ENCODE measurements at regions not wholly inside any gene's neighbourhood (a gene's known extent, or its start where the extent isn't known, plus 50 kb on each side); places are given as distances from the start of the nearest gene placed in this dataset.

DNA sequence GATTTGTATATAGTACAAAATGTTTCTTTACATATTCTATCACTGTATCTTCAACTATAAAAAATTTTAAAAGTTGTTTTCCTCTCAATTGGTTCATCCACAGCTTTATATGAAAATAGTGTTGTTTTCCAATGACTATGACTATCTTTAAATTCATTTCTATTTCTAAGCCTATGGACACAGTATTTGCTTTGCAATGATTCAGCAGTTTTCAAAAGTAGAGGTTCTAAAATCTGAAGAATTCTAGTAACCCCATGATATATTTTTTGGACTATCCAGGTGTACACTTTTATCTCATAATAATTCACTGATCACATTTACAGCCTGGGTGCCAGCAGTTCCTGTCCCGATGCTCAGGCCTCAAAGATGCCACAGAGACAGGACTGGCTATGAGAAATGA is 118.4 kb upstream of the PTPRR start:
- no peak for TF ChIP-seq YY1 (IDR thresholded peaks at IDR 0.05; ENCODE audit: low read depth)
- TF ChIP-seq FOXM1 (IDR thresholded peaks at IDR 0.05; ENCODE audit: borderline replicate concordance, low read depth) = no peak
- TF ChIP-seq, protein P1, sequence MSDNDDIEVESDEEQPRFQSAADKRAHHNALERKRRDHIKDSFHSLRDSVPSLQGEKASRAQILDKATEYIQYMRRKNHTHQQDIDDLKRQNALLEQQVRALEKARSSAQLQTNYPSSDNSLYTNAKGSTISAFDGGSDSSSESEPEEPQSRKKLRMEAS (IDR thresholded peaks at IDR 0.05) = no peak
- no peak for TF ChIP-seq TEAD4 (IDR thresholded peaks at IDR 0.05)
- no peak for TF ChIP-seq REST (IDR thresholded peaks at IDR 0.05; ENCODE audit: low read depth)
- no peak for TF ChIP-seq USF1 (IDR thresholded peaks at IDR 0.05)
- TF ChIP-seq RAD21 (IDR thresholded peaks at IDR 0.05; ENCODE audit: low read depth) = no peak
- TF ChIP-seq CREB1 (IDR thresholded peaks at IDR 0.05; ENCODE audit: low read depth) = no peak
- no peak for TF ChIP-seq EGR1 (IDR thresholded peaks at IDR 0.05)
- TF ChIP-seq NFIC (IDR thresholded peaks at IDR 0.05) = no peak
- TF ChIP-seq TAF1 (IDR thresholded peaks at IDR 0.05; ENCODE audit: low read depth) = no peak
- TF ChIP-seq EP300 (IDR thresholded peaks at IDR 0.05; ENCODE audit: borderline replicate concordance) = no peak

GRCh38 chr12:71036526-71036925 is 116.0 kb upstream of the PTPRR start:
- TF ChIP-seq TAF1 (IDR thresholded peaks at IDR 0.05; ENCODE audit: low read depth) = no peak
- TF ChIP-seq FOXM1 (IDR thresholded peaks at IDR 0.05; ENCODE audit: borderline replicate concordance, low read depth) = no peak
- no peak for TF ChIP-seq RAD21 (IDR thresholded peaks at IDR 0.05; ENCODE audit: low read depth)
- TF ChIP-seq CREB1 (IDR thresholded peaks at IDR 0.05; ENCODE audit: low read depth) = no peak
- no peak for TF ChIP-seq REST (IDR thresholded peaks at IDR 0.05; ENCODE audit: low read depth)
- TF ChIP-seq CEBPB (IDR thresholded peaks at IDR 0.05) = no peak
- no peak for TF ChIP-seq NFIC (IDR thresholded peaks at IDR 0.05)
- TF ChIP-seq YY1 (IDR thresholded peaks at IDR 0.05; ENCODE audit: low read depth) = no peak
- TF ChIP-seq EP300 (IDR thresholded peaks at IDR 0.05; ENCODE audit: borderline replicate concordance) = no peak
- no peak for TF ChIP-seq USF1 (IDR thresholded peaks at IDR 0.05)
- no peak for TF ChIP-seq TEAD4 (IDR thresholded peaks at IDR 0.05)
- TF ChIP-seq ZBTB7A (IDR thresholded peaks at IDR 0.05; ENCODE audit: low read depth) = no peak
- TF ChIP-seq, protein P1 (IDR thresholded peaks at IDR 0.05) = no peak
- TF ChIP-seq TCF12 (IDR thresholded peaks at IDR 0.05; ENCODE audit: low read depth) = no peak
- TF ChIP-seq EGR1 (IDR thresholded peaks at IDR 0.05) = no peak

- TF ChIP-seq RAD21 (IDR thresholded peaks at IDR 0.05; ENCODE audit: low read depth) (no peak), CREB1 (IDR thresholded peaks at IDR 0.05; ENCODE audit: low read depth) (no peak), EGR1 (IDR thresholded peaks at IDR 0.05) (no peak), TAF1 (IDR thresholded peaks at IDR 0.05; ENCODE audit: low read depth) (no peak), REST (IDR thresholded peaks at IDR 0.05; ENCODE audit: low read depth) (no peak), USF1 (IDR thresholded peaks at IDR 0.05) (no peak), TCF12 (IDR thresholded peaks at IDR 0.05; ENCODE audit: low read depth) (no peak), NFIC (IDR thresholded peaks at IDR 0.05) (no peak), CEBPB (IDR thresholded peaks at IDR 0.05) (no peak)
- TF ChIP-seq, protein P1 (IDR thresholded peaks at IDR 0.05) = no peak
These were observed 112.4 kb upstream of the PTPRR start for GRCh38 chr12:71032933-71033332.

GRCh38 chr12:71029302-71029701 is 108.8 kb upstream of the PTPRR start:
- TF ChIP-seq NFIC (IDR thresholded peaks at IDR 0.05) (no peak), REST (IDR thresholded peaks at IDR 0.05; ENCODE audit: low read depth) (no peak), TAF1 (IDR thresholded peaks at IDR 0.05; ENCODE audit: low read depth) (no peak)

All from Ishikawa (cell line).